Mucosa of gallbladder (tissue), 1 donor: ENCODE measurements at regions not wholly inside any gene's neighbourhood (a gene's known extent, or its start where the extent isn't known, plus 50 kb on each side); places are given as distances from the start of the nearest gene placed in this dataset.
"Not testable (repeated sequence)": the region's sequence is repeated elsewhere in the genome, so short reads cannot be mapped to it uniquely, and the experiment has no call there.

Experiments used
- DNase-seq: peaks from one replicate; pipeline ENCODE4 v3.0.0-alpha.2; 2020; ENCODE audit warnings: low spot score
- donor health status: DM: no; HTN: no; CAD: no.

- DNase-seq, result no peak
These were observed 224.7 kb downstream of the CAAP1 start for GRCh38 chr9:26667882-26668281.

- DNase-seq, result no peak
These were observed 226.9 kb downstream of the CAAP1 start for GRCh38 chr9:26665666-26666065.

- DNase-seq, result not testable (repeated sequence)
These were observed 228.4 kb downstream of the CAAP1 start for GRCh38 chr9:26664087-26664773.

- no peak for DNase-seq
These were observed 230.1 kb downstream of the CAAP1 start for GRCh38 chr9:26662476-26662875.

GRCh38 chr9:26658476-26658875, 234.1 kb downstream of the CAAP1 start:
- no peak for DNase-seq

- DNase-seq, result no peak
These were observed 234.6 kb downstream of the CAAP1 start for GRCh38 chr9:26657958-26658357.

GRCh38 chr9:26656003-26656870, 236.4 kb downstream of the CAAP1 start:
- no peak for DNase-seq

GRCh38 chr9:26655166-26655565, 237.4 kb downstream of the CAAP1 start:
- no peak for DNase-seq

GRCh38 chr9:26650325-26650724, 242.3 kb downstream of the CAAP1 start:
- DNase-seq, result no peak

GRCh38 chr9:26643826-26644225, 248.8 kb downstream of the CAAP1 start:
- no peak for DNase-seq

GRCh38 chr9:26639761-26640160, 252.8 kb downstream of the CAAP1 start:
- DNase-seq, result no peak

GRCh38 chr9:26637101-26637500, 255.5 kb downstream of the CAAP1 start:
- no peak for DNase-seq

- not testable (repeated sequence) for DNase-seq
These were observed 278.7 kb downstream of the CAAP1 start for GRCh38 chr9:26613851-26614350.

- DNase-seq, result no peak
These were observed 280.4 kb downstream of the CAAP1 start for GRCh38 chr9:26612211-26612610.

GRCh38 chr9:26606756-26607155, 285.8 kb downstream of the CAAP1 start:
- no peak for DNase-seq

- no peak for DNase-seq
These were observed 287.2 kb downstream of the CAAP1 start for GRCh38 chr9:26605367-26605766.

GRCh38 chr9:26604076-26604662, 288.4 kb downstream of the CAAP1 start:
- DNase-seq, result no peak

GRCh38 chr9:26603617-26604016, 289.0 kb downstream of the CAAP1 start:
- no peak for DNase-seq

GRCh38 chr9:26597542-26598149, 295.0 kb downstream of the CAAP1 start:
- no peak for DNase-seq

- DNase-seq, result no peak
These were observed 313.5 kb downstream of the CAAP1 start for GRCh38 chr9:26579056-26579455.

- DNase-seq, result no peak
These were observed 317.6 kb downstream of the CAAP1 start for GRCh38 chr9:26574898-26575440.

- DNase-seq, result no peak
These were observed 318.3 kb downstream of the CAAP1 start for GRCh38 chr9:26574256-26574655.
